Fibroblast of mammary gland (primary cell): ENCODE measurements at regions not wholly inside any gene's neighbourhood (a gene's known extent, or its start where the extent isn't known, plus 50 kb on each side); places are given as distances from the start of the nearest gene placed in this dataset.

Source experiments
- DNase-seq: peaks from one replicate; pipeline ENCODE4 v3.0.0-alpha.2; 2010; ENCODE audit warnings: low read depth
- H3K4me3 ChIP-seq: 2 replicates; pipeline ENCODE4 v1.5.1; 2011; ENCODE audit warnings: low read depth, mild to moderate bottlenecking, low read length, moderate library complexity; ENCODE audit not compliant: control insufficient read depth
- TF ChIP-seq, protein P1 (sequence below): conservative IDR thresholded peaks from 2 replicates; pipeline ENCODE4 v1.5.1; 2011; ENCODE audit warnings: low read depth, low read length, inconsistent platforms; ENCODE audit not compliant: control insufficient read depth, insufficient read depth

- H3K4me3 ChIP-seq: no peak overlapping the region
- TF ChIP-seq, protein P1, sequence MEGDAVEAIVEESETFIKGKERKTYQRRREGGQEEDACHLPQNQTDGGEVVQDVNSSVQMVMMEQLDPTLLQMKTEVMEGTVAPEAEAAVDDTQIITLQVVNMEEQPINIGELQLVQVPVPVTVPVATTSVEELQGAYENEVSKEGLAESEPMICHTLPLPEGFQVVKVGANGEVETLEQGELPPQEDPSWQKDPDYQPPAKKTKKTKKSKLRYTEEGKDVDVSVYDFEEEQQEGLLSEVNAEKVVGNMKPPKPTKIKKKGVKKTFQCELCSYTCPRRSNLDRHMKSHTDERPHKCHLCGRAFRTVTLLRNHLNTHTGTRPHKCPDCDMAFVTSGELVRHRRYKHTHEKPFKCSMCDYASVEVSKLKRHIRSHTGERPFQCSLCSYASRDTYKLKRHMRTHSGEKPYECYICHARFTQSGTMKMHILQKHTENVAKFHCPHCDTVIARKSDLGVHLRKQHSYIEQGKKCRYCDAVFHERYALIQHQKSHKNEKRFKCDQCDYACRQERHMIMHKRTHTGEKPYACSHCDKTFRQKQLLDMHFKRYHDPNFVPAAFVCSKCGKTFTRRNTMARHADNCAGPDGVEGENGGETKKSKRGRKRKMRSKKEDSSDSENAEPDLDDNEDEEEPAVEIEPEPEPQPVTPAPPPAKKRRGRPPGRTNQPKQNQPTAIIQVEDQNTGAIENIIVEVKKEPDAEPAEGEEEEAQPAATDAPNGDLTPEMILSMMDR: no peak
Measured at GRCh38 chrX:39052751-39053150, 251.5 kb downstream of the MID1IP1 start.

DNA sequence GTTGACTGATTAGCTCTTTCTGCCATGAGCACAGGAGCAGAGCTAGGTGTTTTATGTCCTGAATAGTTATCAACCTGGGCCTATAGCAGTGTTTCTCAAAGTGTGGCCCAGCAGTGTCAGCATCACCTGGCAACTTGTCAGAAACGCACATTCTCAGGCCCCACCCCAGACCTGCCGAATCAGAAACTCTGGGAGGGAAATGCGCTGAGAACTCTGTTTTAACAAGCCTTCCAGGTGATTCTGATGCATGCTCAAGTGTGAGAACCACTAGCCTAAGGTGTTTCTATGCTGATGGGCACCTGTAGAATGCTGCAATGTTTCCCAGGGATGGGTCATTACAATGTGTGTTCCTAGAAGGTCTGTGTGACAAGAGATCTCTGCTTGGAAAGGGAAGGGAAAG lies 257.5 kb downstream of the MID1IP1 start:
- no peak overlapping the region for H3K4me3 ChIP-seq
- TF ChIP-seq, protein P1: no peak
- DNase-seq: no peak

More at GRCh38 chrX:39052751-39053150, 251.5 kb downstream of the MID1IP1 start:
- DNase-seq: no peak

GRCh38 chrX:39059866-39060265 lies 258.6 kb downstream of the MID1IP1 start:
- no peak for DNase-seq
- TF ChIP-seq, protein P1: no peak
- H3K4me3 ChIP-seq: no peak overlapping the region

GRCh38 chrX:39063037-39063436 lies 261.8 kb downstream of the MID1IP1 start:
- H3K4me3 ChIP-seq: no peak overlapping the region
- TF ChIP-seq, protein P1: no peak
- DNase-seq: peak; percentile 5

DNA sequence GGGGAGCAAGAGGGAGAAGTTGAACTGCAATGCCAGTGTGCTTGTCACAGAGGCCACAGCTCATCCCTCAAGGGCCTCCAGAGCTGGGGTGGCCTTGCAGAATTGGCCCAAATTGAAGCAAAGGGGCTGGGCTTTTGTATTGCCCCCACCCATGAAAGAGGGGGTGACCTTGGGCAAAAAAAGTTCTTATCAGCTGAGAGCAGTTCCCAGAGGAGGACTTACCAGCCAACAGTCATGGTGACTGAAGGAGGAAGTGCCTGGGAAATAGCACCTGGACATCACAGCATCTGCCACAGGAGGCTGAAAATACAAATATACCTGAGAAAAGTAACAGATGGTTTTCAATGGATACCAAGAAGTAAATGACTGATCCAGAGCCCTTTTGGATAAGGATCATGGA lies 262.4 kb downstream of the MID1IP1 start:
- no peak for DNase-seq
- TF ChIP-seq, protein P1: no peak
- no peak overlapping the region for H3K4me3 ChIP-seq

DNA sequence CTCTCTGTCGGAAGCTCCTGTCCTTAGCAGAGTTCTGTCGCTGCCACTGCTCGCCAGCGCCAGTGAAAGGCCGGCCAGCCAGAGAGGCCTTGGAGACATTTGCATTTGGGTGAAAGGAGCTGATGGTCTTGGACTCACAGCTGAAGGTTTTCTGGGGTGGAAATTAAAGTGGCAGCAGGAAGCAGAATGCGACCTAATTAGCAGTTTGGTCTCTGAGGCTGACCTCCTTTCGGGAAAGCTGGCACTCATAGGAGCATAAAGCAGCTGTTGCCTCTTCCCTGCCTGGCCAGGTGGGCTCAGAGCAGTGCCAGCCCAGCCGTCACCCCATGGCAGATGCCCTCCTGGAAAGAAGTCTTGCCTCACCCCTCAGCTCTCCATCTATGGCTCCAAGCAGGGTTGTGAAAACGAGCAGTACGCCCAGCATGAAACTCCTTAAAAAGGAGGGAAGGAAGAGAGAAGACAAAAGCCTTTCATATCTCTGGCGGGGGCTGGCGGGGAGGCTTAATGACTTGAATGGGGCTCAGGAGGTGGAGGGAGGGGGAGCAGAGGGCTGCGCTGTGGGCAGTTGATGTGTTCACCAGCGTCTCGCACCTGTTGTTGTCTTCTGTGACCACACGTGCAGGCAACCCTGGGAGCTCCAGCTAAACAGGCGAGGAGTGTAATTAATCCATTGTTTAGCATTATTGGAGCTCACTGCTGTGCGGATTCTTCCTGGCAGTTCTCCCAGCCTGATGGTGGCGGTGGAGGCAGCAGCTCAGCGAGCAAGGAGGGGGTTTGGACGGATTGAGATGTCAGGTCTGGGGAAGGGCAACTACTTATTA lies 264.0 kb downstream of the MID1IP1 start:
- DNase-seq: no peak
- TF ChIP-seq, protein P1: no peak
- no peak overlapping the region for H3K4me3 ChIP-seq
